Gastrocnemius medialis (tissue), 4 donors: ENCODE measurements at regions not wholly inside any gene's neighbourhood (a gene's known extent, or its start where the extent isn't known, plus 50 kb on each side); places are given as distances from the start of the nearest gene placed in this dataset.

Source experiments
- ATAC-seq, 2 donors: fragments of 150-250 bp; one replicate each; pipeline ENCODE4 v1.9.1; 2016
- DNase-seq, 2 donors: peaks; one replicate each; pipeline ENCODE4 v3.0.0-alpha.2; 2019
- H3K27ac ChIP-seq, 4 donors: fragments of 200-600 bp; sonication (generic); 1 replicate in 1 of 4; 2 replicates in 3 of 4; pipeline ENCODE4 v1.5.1; 2016 to 2018; ENCODE audit warnings: mild to moderate bottlenecking in 2 of 4, moderate library complexity in 1 of 4
- H3K27me3 ChIP-seq, 3 donors: fragments of 200-600 bp; sonication (generic) in 2 of 3; 1 replicate in 1 of 3; 2 replicates in 2 of 3; pipeline versions ENCODE4 v1.5.1 to v1.6.0; 2016 to 2019; ENCODE audit warnings: mild to moderate bottlenecking in 1 of 3, moderate library complexity in 1 of 3
- H3K36me3 ChIP-seq, 2 donors: fragments of 200-600 bp; sonication (generic) in 1 of 2; one replicate each; pipeline ENCODE4 v1.5.1; 2017 to 2018
- H3K4me1 ChIP-seq, 2 donors: fragments of 200-600 bp; sonication (generic) in 1 of 2; one replicate each; pipeline ENCODE4 v1.5.1; 2016 to 2017; ENCODE audit warnings: mild to moderate bottlenecking in 2 of 2
- H3K4me3 ChIP-seq, 4 donors: fragments of 200-600 bp; sonication (generic) in 3 of 4; 1 replicate in 1 of 4; 2 replicates in 3 of 4; pipeline ENCODE4 v1.5.1; 2016 to 2019; ENCODE audit warnings: mild to moderate bottlenecking in 2 of 4
- H3K9me3 ChIP-seq, 3 donors: fragments of 200-600 bp; sonication (generic) in 2 of 3; 1 replicate in 1 of 3; 2 replicates in 2 of 3; pipeline ENCODE4 v1.5.1; 2016 to 2019
- POLR2A ChIP-seq, 2 donors: fragments of 450-650 bp; IDR thresholded peaks; one replicate each; pipeline ENCODE4 v1.6.1; 2017; ENCODE audit warnings: antibody characterized with exemption in 2 of 2, mild to moderate bottlenecking in 2 of 2, moderate library complexity in 2 of 2
- in situ Hi-C, 4 donors: fragments of 200-750 bp; cut with MboI; loops; one replicate each; pipeline versions ENCODE4 v1.15.0 to v1.8.0; 2017; ENCODE audit warnings: low sequenced_read_pairs in 4 of 4
- intact Hi-C: fragments of 100-400 bp; cut with DNase I; formaldehyde crosslinking; loops from one replicate; pipeline ENCODE4 v1.15.1; 2023; ENCODE audit warnings: low total_unique reads
- TF ChIP-seq, protein P1 (sequence below), 5 experiments: fragments of 450-650 bp in 3 of 5; fragments of 200-600 bp in 2 of 5; sonication (generic) in 2 of 5; IDR thresholded peaks in 4 of 5; conservative IDR thresholded peaks in 1 of 5; 1 replicate in 4 of 5; 2 replicates in 1 of 5; pipeline ENCODE4 v1.5.1; 2016 to 2019; ENCODE audit warnings: antibody characterized with exemption in 5 of 5, mild to moderate bottlenecking in 3 of 5, moderate library complexity in 3 of 5

DNA sequence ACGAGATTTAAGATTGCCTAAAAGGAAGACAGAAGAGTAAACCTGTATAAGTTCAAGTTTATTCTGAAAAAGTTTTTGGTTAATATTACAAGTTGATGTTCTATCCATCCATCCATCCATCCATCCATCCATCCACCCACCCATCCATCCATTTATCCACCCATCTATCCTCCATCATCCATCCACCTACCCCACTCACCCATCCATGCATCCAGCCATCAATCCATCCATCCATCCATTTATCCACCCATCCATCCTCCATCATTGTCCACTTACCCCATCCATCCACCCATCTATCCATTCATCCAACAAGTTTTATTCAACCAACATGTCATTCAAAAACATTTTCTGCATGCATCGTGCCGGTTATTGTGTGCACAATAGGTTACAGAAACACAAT, 89.3 kb downstream of the ZBTB18 start:
- Histone ChIP-seq H3K4me1 (no peaks in the 10 kb centered on the region), H3K36me3 (no peaks in the 10 kb centered on the region), H3K9me3 (no peaks in the 10 kb centered on the region), H3K4me3 (no peak overlapping the region), H3K27ac (no peak overlapping the region), H3K27me3 (no peaks in the 10 kb centered on the region)
- no peak for TF ChIP-seq POLR2A (IDR thresholded peaks at IDR 0.05)
- TF ChIP-seq, protein P1, sequence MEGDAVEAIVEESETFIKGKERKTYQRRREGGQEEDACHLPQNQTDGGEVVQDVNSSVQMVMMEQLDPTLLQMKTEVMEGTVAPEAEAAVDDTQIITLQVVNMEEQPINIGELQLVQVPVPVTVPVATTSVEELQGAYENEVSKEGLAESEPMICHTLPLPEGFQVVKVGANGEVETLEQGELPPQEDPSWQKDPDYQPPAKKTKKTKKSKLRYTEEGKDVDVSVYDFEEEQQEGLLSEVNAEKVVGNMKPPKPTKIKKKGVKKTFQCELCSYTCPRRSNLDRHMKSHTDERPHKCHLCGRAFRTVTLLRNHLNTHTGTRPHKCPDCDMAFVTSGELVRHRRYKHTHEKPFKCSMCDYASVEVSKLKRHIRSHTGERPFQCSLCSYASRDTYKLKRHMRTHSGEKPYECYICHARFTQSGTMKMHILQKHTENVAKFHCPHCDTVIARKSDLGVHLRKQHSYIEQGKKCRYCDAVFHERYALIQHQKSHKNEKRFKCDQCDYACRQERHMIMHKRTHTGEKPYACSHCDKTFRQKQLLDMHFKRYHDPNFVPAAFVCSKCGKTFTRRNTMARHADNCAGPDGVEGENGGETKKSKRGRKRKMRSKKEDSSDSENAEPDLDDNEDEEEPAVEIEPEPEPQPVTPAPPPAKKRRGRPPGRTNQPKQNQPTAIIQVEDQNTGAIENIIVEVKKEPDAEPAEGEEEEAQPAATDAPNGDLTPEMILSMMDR (IDR thresholded peaks at IDR 0.05 in 4 of 5, conservative IDR thresholded peaks at IDR 0.05 in 1 of 5): no peak
- in situ Hi-C loops: no loop called here
- intact Hi-C loops: no loop called here
- ATAC-seq (no peak), DNase-seq (no peak)

DNA sequence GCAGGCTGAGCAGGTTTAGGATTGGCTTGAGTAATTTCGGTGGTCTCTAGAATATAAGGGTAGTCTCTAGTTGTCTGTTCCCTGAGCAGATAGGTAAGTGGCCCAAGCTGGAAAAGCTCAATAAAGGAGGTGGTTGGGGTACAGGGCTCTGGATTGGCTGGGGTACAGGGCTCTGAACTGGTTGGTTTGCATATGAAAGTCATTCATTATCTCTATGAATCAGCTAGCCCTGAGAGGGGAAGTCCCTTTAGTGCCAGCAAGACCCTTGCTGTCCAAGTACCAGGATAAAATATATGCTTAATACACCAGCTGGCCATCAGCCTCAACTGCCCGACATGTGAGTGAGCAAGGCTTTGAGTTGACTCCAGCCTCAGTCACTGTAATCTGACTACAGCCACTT, 93.0 kb downstream of the ZBTB18 start:
- no peak overlapping the region for H3K27ac ChIP-seq
- DNase-seq: no peak
- in situ Hi-C loops (no loop called here), intact Hi-C loops (no loop called here)
- no peaks in the 10 kb centered on the region for H3K4me1 ChIP-seq
- TF ChIP-seq, protein P1 (IDR thresholded peaks at IDR 0.05 in 4 of 5, conservative IDR thresholded peaks at IDR 0.05 in 1 of 5): no peak
- no peak for TF ChIP-seq POLR2A (IDR thresholded peaks at IDR 0.05)
- H3K9me3 ChIP-seq: no peaks in the 10 kb centered on the region
- no peak overlapping the region for H3K4me3 ChIP-seq
- no peaks in the 10 kb centered on the region for H3K27me3 ChIP-seq
- ATAC-seq: no peak
- no peaks in the 10 kb centered on the region for H3K36me3 ChIP-seq

DNA sequence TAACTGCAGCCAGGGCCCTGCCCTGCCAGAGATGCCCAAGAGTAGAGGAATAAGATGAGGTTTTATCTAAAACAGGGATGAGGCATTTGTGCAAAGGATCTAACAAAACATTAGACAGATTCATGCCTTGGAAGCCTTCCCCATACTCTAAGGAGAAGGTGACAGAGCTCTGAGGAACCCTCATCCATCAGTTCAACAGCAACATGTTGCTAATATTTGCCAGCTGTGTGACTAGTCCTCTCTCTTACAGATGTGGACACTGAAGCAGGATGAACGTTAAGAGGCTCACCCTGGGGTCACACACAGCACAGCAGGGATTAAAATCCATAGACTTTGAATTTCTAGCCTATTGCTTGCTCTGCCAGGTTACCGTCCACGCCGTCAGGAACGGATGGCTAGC, 99.0 kb downstream of the ZBTB18 start:
- ATAC-seq (no peak), DNase-seq (no peak)
- intact Hi-C loops (no loop called here), in situ Hi-C loops (no loop called here)
- Histone ChIP-seq H3K27me3 (no peaks in the 10 kb centered on the region), H3K4me1 (peaks cover 2 to 7% of the 10 kb centered on the region in 2 donors), H3K9me3 (no peaks in the 10 kb centered on the region), H3K27ac (no peak overlapping the region), H3K36me3 (no peaks in the 10 kb centered on the region), H3K4me3 (no peak overlapping the region)
- no peak for TF ChIP-seq POLR2A (IDR thresholded peaks at IDR 0.05)
- TF ChIP-seq, protein P1 (IDR thresholded peaks at IDR 0.05 in 4 of 5, conservative IDR thresholded peaks at IDR 0.05 in 1 of 5): no peak

DNA sequence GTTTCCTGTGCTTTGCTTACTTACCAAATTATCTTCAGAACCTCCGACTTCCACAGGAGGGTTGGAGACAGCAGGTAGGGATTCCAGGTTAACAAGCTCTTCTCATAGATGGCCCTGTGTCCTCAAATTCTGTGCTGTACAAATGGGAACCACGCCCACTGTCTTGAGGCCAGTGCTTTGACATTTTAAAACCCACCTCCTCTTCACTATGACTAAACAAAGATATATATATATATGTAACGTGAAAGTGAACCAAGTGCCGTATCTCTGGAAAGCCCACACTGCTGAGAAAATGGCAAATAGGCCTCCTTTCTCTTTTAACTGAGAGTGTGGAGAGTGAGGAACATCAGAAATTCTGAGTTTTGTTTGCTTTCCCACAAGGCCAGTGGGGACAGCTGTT, 99.6 kb downstream of the ZBTB18 start:
- Histone ChIP-seq H3K27me3 (no peaks in the 10 kb centered on the region), H3K4me1 (peaks cover 7 to 8% of the 10 kb centered on the region in 2 donors), H3K27ac (no peak overlapping the region), H3K36me3 (no peaks in the 10 kb centered on the region), H3K9me3 (no peaks in the 10 kb centered on the region), H3K4me3 (no peak overlapping the region)
- in situ Hi-C loops (no loop called here), intact Hi-C loops (no loop called here)
- no peak for ATAC-seq
- no peak for DNase-seq
- TF ChIP-seq POLR2A (IDR thresholded peaks at IDR 0.05): no peak
- TF ChIP-seq, protein P1 (IDR thresholded peaks at IDR 0.05 in 4 of 5, conservative IDR thresholded peaks at IDR 0.05 in 1 of 5): no peak

DNA sequence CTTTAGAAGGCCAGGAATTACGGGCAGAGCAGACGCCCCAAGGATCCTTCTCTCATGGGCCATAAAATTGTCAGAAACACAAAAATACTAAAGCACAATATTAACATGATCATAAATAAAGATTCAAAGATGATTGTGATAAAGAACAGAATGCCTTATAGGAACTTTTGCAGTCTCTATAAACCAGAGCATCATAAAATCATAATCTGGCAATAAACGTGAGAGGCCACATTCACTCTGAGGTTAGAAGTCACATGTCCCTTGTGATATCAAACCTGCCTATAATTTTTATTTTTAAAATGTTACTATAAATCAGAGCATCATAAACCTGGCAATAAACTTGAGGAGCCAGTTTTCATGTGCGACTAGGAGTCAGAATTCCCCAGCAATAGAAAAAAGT, 100.5 kb downstream of the ZBTB18 start:
- in situ Hi-C loops (no loop called here), intact Hi-C loops (no loop called here)
- DNase-seq (no peak), ATAC-seq (no peak)
- H3K4me3 ChIP-seq: no peak overlapping the region
- no peaks in the 10 kb centered on the region for H3K36me3 ChIP-seq
- TF ChIP-seq, protein P1 (IDR thresholded peaks at IDR 0.05 in 4 of 5, conservative IDR thresholded peaks at IDR 0.05 in 1 of 5): no peak
- no peak for TF ChIP-seq POLR2A (IDR thresholded peaks at IDR 0.05)
- H3K27me3 ChIP-seq: no peaks in the 10 kb centered on the region
- no peaks in the 10 kb centered on the region for H3K9me3 ChIP-seq
- H3K27ac ChIP-seq: no peak overlapping the region
- H3K4me1 ChIP-seq: peaks cover 7 to 8% of the 10 kb centered on the region in 2 donors
